Activated CD4-positive, alpha-beta memory T cell treated with anti-CD3 and anti-CD28 coated beads, Interleukin-2, amount 10 ng/mL, durations not matched to agents 7 days and 5 days (primary cell): ENCODE measurements at regions not wholly inside any gene's neighbourhood (a gene's known extent, or its start where the extent isn't known, plus 50 kb on each side); places are given as distances from the start of the nearest gene placed in this dataset.
"Not testable (repeated sequence)": the region's sequence is repeated elsewhere in the genome, so short reads cannot be mapped to it uniquely, and the experiment has no call there.

Experiments used
- CTCF ChIA-PET: fragments of 350-600 bp; sonication (Branson Sonifier 250); formaldehyde crosslinking; loops from one replicate; lab custom pipeline; 2021; ENCODE audit warnings: antibody characterized with exemption, inconsistent platforms; lab: Charles Lee
- POLR2A ChIA-PET: fragments of 350-600 bp; sonication (Branson Sonifier 250); formaldehyde crosslinking; loops from one replicate; lab custom pipeline; 2021; ENCODE audit warnings: antibody characterized with exemption; lab: Charles Lee
- DNase-seq: peaks from one replicate; pipeline ENCODE4 v3.0.0-alpha.2; 2020
- H3K27ac Mint-ChIP-seq: one replicate; pipeline ENCODE4 v1.8.0; 2021; ENCODE audit warnings: mild to moderate bottlenecking, mixed read lengths
- H3K27me3 Mint-ChIP-seq: one replicate; pipeline ENCODE4 v1.8.0; 2021; ENCODE audit warnings: mixed read lengths
- H3K36me3 Mint-ChIP-seq: one replicate; pipeline ENCODE4 v1.8.0; 2021; ENCODE audit warnings: low read depth, mixed read lengths
- H3K4me1 Mint-ChIP-seq: one replicate; pipeline ENCODE4 v1.8.0; 2021; ENCODE audit warnings: mixed read lengths
- H3K4me3 Mint-ChIP-seq: one replicate; pipeline ENCODE4 v1.8.0; 2021; ENCODE audit warnings: mild to moderate bottlenecking, mixed read lengths
- H3K9me3 Mint-ChIP-seq: one replicate; pipeline ENCODE4 v1.8.0; 2021; ENCODE audit warnings: mixed read lengths

GRCh38 chrX:130524476-130525194 is 122.8 kb downstream of the RBMX2 start:
- POLR2A ChIA-PET, result no interaction called here
- DNase-seq, result no peak
- H3K27ac Mint-ChIP-seq, result no peak overlapping the region
- no peaks in the 10 kb centered on the region for H3K9me3 Mint-ChIP-seq
- peaks cover 8% of the 10 kb centered on the region for H3K27me3 Mint-ChIP-seq
- H3K36me3 Mint-ChIP-seq, result no peaks in the 10 kb centered on the region
- no peak overlapping the region for H3K4me3 Mint-ChIP-seq
- H3K4me1 Mint-ChIP-seq, result no peaks in the 10 kb centered on the region
- CTCF ChIA-PET, result no interaction called here

GRCh38 chrX:130529531-130529930 is 127.7 kb downstream of the RBMX2 start:
- Mint-ChIP-seq H3K4me3 (no peak overlapping the region), H3K9me3 (no peaks in the 10 kb centered on the region), H3K27ac (no peak overlapping the region), H3K4me1 (no peaks in the 10 kb centered on the region), H3K27me3 (peaks cover 7% of the 10 kb centered on the region), H3K36me3 (no peaks in the 10 kb centered on the region)
- POLR2A ChIA-PET, result no interaction called here
- CTCF ChIA-PET, result no interaction called here
- DNase-seq, result no peak

- no peaks in the 10 kb centered on the region for H3K4me1 Mint-ChIP-seq
- POLR2A ChIA-PET, result no interaction called here
- no peak for DNase-seq
- no peaks in the 10 kb centered on the region for H3K36me3 Mint-ChIP-seq
- no peak overlapping the region for H3K27ac Mint-ChIP-seq
- no peaks in the 10 kb centered on the region for H3K9me3 Mint-ChIP-seq
- peaks cover 4% of the 10 kb centered on the region for H3K27me3 Mint-ChIP-seq
- H3K4me3 Mint-ChIP-seq, result no peak overlapping the region
- CTCF ChIA-PET, result no interaction called here
These were observed 129.3 kb downstream of the RBMX2 start for GRCh38 chrX:130531066-130531465.

- POLR2A ChIA-PET, result no interaction called here
- peak; percentile 43 for DNase-seq
- Mint-ChIP-seq H3K9me3 (no peaks in the 10 kb centered on the region), H3K27me3 (no peaks in the 10 kb centered on the region), H3K27ac (no peak overlapping the region), H3K36me3 (no peaks in the 10 kb centered on the region), H3K4me3 (no peak overlapping the region), H3K4me1 (no peaks in the 10 kb centered on the region)
- CTCF ChIA-PET, result interaction anchor here (0.6 to 3.2 kb wide), 7 partner anchors 10 to 391 kb away, joined by 3 to 18 read pairs (median 4); no protein-coding TSS in a partner anchor
These were observed 138.0 kb downstream of the RBMX2 start for GRCh38 chrX:130539721-130540321.

GRCh38 chrX:130543603-130544325 is 142.0 kb downstream of the RBMX2 start:
- ChIA-PET POLR2A (no interaction called here), CTCF (no interaction called here)
- H3K36me3 Mint-ChIP-seq, result no peaks in the 10 kb centered on the region
- no peaks in the 10 kb centered on the region for H3K9me3 Mint-ChIP-seq
- no peak for DNase-seq
- H3K27me3 Mint-ChIP-seq, result peaks cover 6% of the 10 kb centered on the region
- no peak overlapping the region for H3K4me3 Mint-ChIP-seq
- H3K27ac Mint-ChIP-seq, result no peak overlapping the region
- H3K4me1 Mint-ChIP-seq, result no peaks in the 10 kb centered on the region

- CTCF ChIA-PET, result no interaction called here
- no peak for DNase-seq
- POLR2A ChIA-PET, result no interaction called here
- Mint-ChIP-seq H3K4me3 (no peak overlapping the region), H3K36me3 (no peaks in the 10 kb centered on the region), H3K4me1 (no peaks in the 10 kb centered on the region), H3K27ac (no peak overlapping the region), H3K27me3 (peaks cover 15% of the 10 kb centered on the region), H3K9me3 (no peaks in the 10 kb centered on the region)
These were observed 144.0 kb downstream of the RBMX2 start for GRCh38 chrX:130545796-130546195.

- H3K4me1 Mint-ChIP-seq, H3K9me3 Mint-ChIP-seq, H3K27ac Mint-ChIP-seq, POLR2A ChIA-PET, DNase-seq, H3K4me3 Mint-ChIP-seq, H3K36me3 Mint-ChIP-seq: not testable (repeated sequence)
- CTCF ChIA-PET, result interaction anchor here (1.1 kb wide), 1 partner anchor 10 kb away, joined by 5 read pairs; no protein-coding TSS in a partner anchor
- peaks cover 21% of the 10 kb centered on the region for H3K27me3 Mint-ChIP-seq
These were observed 147.6 kb downstream of the RBMX2 start for GRCh38 chrX:130549382-130549781.

GRCh38 chrX:130550351-130550750 is 148.6 kb downstream of the RBMX2 start:
- H3K36me3 Mint-ChIP-seq, result no peaks in the 10 kb centered on the region
- H3K4me3 Mint-ChIP-seq, result no peak overlapping the region
- ChIA-PET POLR2A (no interaction called here), CTCF (no interaction called here)
- no peaks in the 10 kb centered on the region for H3K4me1 Mint-ChIP-seq
- peaks cover 22% of the 10 kb centered on the region for H3K27me3 Mint-ChIP-seq
- no peak overlapping the region for H3K27ac Mint-ChIP-seq
- DNase-seq, result no peak
- H3K9me3 Mint-ChIP-seq, result no peaks in the 10 kb centered on the region

- H3K4me3 Mint-ChIP-seq, result no peak overlapping the region
- no peaks in the 10 kb centered on the region for H3K9me3 Mint-ChIP-seq
- no peak overlapping the region for H3K27ac Mint-ChIP-seq
- CTCF ChIA-PET, result no interaction called here
- DNase-seq, result no peak
- H3K27me3 Mint-ChIP-seq, result peaks cover 18% of the 10 kb centered on the region
- no peaks in the 10 kb centered on the region for H3K4me1 Mint-ChIP-seq
- H3K36me3 Mint-ChIP-seq, result no peaks in the 10 kb centered on the region
- POLR2A ChIA-PET, result no interaction called here
These were observed 150.8 kb downstream of the RBMX2 start for GRCh38 chrX:130552444-130553073.

- no peak for DNase-seq
- H3K27me3 Mint-ChIP-seq, result peaks cover 11% of the 10 kb centered on the region
These were observed 153.6 kb downstream of the RBMX2 start for GRCh38 chrX:130555341-130555740.

GRCh38 chrX:130555757-130556156 is 154.0 kb downstream of the RBMX2 start:
- ChIA-PET CTCF (interaction anchor here (1.3 kb wide), 1 partner anchor 16 kb away, joined by 3 read pairs; no protein-coding TSS in a partner anchor), POLR2A (no interaction called here)
- Mint-ChIP-seq H3K36me3 (no peaks in the 10 kb centered on the region), H3K27me3 (peaks cover 9% of the 10 kb centered on the region), H3K9me3 (no peaks in the 10 kb centered on the region), H3K4me3 (no peak overlapping the region), H3K27ac (no peak overlapping the region), H3K4me1 (no peaks in the 10 kb centered on the region)
- no peak for DNase-seq

More at GRCh38 chrX:130555341-130555740, 153.6 kb downstream of the RBMX2 start:
- Mint-ChIP-seq H3K27ac (no peak overlapping the region), H3K4me1 (no peaks in the 10 kb centered on the region), H3K36me3 (no peaks in the 10 kb centered on the region), H3K9me3 (no peaks in the 10 kb centered on the region), H3K4me3 (no peak overlapping the region)
- CTCF ChIA-PET, result interaction anchor here (1.3 kb wide), 1 partner anchor 15 kb away, joined by 3 read pairs; no protein-coding TSS in a partner anchor
- POLR2A ChIA-PET, result no interaction called here

- Mint-ChIP-seq H3K27ac (no peak overlapping the region), H3K9me3 (no peaks in the 10 kb centered on the region), H3K27me3 (peaks cover 3% of the 10 kb centered on the region), H3K36me3 (no peaks in the 10 kb centered on the region), H3K4me1 (no peaks in the 10 kb centered on the region), H3K4me3 (no peak overlapping the region)
- no peak for DNase-seq
- POLR2A ChIA-PET, result no interaction called here
- CTCF ChIA-PET, result interaction anchor here (0.6 kb wide), 1 partner anchor 337 kb away, joined by 4 read pairs; no protein-coding TSS in a partner anchor
These were observed 155.2 kb downstream of the RBMX2 start for GRCh38 chrX:130556951-130557350.

- DNase-seq, result no peak
- ChIA-PET CTCF (no interaction called here), POLR2A (no interaction called here)
- Mint-ChIP-seq H3K9me3 (no peaks in the 10 kb centered on the region), H3K27me3 (no peaks in the 10 kb centered on the region), H3K36me3 (no peaks in the 10 kb centered on the region), H3K4me1 (no peaks in the 10 kb centered on the region), H3K4me3 (no peak overlapping the region), H3K27ac (no peak overlapping the region)
These were observed 158.8 kb downstream of the RBMX2 start for GRCh38 chrX:130560544-130560943.
